ENCODE measurements at regions not wholly inside any gene's neighbourhood (a gene's known extent, or its start where the extent isn't known, plus 50 kb on each side); places are given as distances from the start of the nearest gene placed in this dataset.

- no peak for TF ChIP-seq CTCF (IDR thresholded peaks at IDR 0.05 in 8 of 11, conservative IDR thresholded peaks at IDR 0.05 in 3 of 11)
- TF ChIP-seq POLR2AphosphoS5 (IDR thresholded peaks at IDR 0.05): no peak
These were observed 196.7 kb downstream of the ZNF330 start for GRCh38 chr4:141417387-141417786.
